HG03196 (cell line): ENCODE measurements at regions not wholly inside any gene's neighbourhood (a gene's known extent, or its start where the extent isn't known, plus 50 kb on each side); places are given as distances from the start of the nearest gene placed in this dataset.
"Not testable (repeated sequence)": the region's sequence is repeated elsewhere in the genome, so short reads cannot be mapped to it uniquely, and the experiment has no call there.

Experiments
- ATAC-seq: cut with Tn5 transposase; IDR thresholded peaks from one replicate; pipeline ENCODE4 v1.9.1; 2021; ENCODE audit not compliant: unreplicated experiment

- ATAC-seq: no peak
Measured at GRCh38 chr6:95848717-95849116, 167.1 kb upstream of the FUT9 start.

DNA sequence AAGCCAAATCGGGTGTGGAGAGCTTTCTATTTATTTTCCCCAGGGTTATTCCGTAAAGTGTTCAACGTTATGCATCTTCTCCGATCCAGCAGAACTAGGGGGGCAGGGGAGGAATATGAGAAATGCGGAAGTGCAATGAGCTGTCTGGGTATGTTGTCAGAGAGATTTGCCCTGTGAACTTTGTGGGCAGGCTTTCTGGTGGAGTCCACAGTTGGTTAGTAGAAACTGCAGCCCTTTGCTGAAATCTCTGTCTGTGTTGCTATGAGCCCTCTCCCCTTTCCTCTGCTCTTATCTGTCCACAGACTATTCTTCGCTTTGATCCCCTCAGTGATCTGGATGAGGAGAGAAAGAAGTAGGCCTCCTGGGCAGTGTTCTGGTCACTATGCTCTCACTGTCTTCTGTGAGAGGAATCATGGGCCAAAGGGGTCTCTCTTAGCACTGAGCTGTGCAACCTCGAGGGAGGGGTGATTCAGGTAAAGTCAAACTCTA, 158.9 kb upstream of the FUT9 start:
- no peak for ATAC-seq

DNA sequence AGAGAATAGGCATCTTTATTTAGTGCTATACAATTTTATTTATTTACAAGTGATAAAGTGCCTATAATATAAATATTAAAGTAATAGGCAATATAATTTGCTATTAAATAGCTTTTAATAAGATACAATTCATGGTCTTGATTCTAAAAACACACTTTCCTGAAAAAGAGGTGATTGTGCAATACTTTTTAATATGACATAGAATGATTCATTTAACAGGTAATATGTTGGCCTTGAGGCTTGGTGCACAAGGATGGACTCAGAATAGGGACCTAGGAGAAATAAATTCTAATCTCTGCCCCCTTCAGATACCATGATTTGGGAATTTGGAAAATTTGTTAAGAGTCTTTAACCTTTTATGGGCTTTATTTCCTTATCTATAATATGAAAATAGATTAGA, 149.9 kb upstream of the FUT9 start:
- ATAC-seq: no peak

DNA sequence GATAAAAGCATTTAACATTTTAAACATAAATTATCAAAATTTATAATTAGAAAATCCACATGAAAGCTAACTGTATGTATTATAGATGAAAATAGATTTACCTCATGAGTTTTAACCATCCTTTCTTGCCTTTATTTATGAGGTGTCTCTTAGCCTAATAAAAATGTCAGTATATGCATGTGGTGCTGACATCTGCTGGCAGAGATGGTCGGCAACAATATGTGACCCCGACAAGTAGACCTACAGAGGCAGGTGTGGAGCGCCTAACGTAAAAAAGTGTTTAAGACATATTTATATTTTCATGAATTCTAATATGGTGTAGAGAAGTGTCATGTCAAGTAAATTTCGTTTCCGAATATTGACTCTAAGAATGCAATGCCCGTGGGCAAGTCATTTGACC, 149.0 kb upstream of the FUT9 start:
- ATAC-seq: no peak

- no peak for ATAC-seq
Measured at GRCh38 chr6:95867205-95867604, 148.6 kb upstream of the FUT9 start.

- ATAC-seq: no peak
Measured at GRCh38 chr6:95877480-95877879, 138.3 kb upstream of the FUT9 start.

- no peak for ATAC-seq
Measured at GRCh38 chr6:95879856-95880255, 135.9 kb upstream of the FUT9 start.

DNA sequence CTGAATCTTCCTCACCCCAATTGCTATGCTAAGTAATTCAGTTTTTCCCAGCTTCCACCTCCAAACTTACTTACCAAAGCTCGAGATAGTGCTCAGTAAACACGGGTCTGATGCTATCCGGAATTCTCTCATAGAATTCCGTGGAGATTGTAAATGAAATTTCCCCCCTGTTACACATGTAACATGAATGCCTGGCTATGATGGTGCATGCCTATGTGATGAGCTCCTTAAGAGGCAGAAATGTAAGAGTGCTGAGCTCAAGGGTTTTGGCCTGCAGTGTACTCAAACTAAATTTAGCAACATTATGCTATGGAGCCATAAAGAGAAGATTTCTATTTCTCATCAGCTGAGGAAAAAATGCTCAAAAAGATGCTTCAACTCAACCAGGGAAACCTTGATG, 133.4 kb upstream of the FUT9 start:
- no peak for ATAC-seq

GRCh38 chr6:95888711-95889110, 127.1 kb upstream of the FUT9 start:
- not testable (repeated sequence) for ATAC-seq

GRCh38 chr6:95905132-95905531, 110.6 kb upstream of the FUT9 start:
- ATAC-seq: no peak

DNA sequence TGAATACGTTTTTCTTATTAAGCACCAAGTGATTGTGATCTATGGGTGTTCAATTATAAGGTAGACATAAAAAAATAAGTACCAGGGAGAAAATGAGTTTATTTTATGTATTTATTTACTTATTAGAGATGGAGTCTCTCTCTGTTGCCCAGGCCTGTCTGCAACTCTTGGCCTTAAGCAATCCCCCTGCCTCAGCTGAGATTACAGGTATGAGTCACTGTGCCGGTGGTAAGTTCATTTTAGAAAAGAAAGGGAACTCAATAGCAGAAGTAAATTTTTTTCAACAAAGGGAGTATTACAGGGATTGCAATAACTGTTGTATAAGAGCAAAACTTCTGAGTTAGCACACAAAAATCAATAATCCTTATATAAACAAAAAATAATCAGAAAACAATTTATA, 98.7 kb upstream of the FUT9 start:
- ATAC-seq: no peak

- peak; percentile 58 for ATAC-seq
Measured at GRCh38 chr6:95923518-95923917, 92.3 kb upstream of the FUT9 start.

- no peak for ATAC-seq
Measured at GRCh38 chr6:95935736-95936135, 80.0 kb upstream of the FUT9 start.

GRCh38 chr6:95946906-95947305, 68.9 kb upstream of the FUT9 start:
- ATAC-seq: no peak

GRCh38 chr6:95948324-95948723, 67.5 kb upstream of the FUT9 start:
- ATAC-seq: no peak

DNA sequence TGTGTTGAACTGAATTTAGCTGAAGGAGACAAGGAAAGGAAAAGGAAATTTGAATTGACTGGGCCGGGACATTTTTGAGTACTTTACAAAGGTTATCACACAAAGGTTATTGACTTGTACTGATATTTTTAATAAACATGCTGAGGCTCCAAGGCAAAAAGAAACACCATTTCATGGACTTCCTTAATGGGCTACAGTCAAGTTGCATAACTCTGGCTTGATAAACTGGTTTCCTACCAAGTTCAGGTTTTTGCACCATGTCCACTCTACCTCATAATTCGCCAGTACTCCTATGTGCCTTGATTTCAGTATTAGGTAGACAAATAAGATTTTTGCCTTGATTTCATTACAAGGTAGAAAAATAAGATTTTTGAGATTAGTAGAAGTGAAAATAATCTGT, 65.8 kb upstream of the FUT9 start:
- ATAC-seq: no peak

DNA sequence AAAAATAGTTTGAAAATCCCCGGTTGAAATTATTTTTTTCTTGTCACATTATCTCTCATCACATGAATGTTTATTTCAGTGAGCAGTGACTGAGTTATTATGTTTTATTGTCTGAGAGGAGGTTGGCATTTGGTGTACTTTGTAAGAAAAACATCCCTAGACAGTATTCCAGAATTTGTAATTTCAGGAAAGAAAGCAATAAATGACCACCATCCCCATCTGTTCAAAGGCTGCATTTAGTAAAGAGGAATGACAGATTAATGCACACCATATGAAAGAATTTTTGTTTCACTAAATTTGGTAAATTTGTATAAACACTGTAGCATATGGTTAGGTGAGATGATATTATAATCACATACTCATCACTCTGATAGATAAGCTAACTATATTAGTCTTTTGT, 57.1 kb upstream of the FUT9 start:
- ATAC-seq: no peak

DNA sequence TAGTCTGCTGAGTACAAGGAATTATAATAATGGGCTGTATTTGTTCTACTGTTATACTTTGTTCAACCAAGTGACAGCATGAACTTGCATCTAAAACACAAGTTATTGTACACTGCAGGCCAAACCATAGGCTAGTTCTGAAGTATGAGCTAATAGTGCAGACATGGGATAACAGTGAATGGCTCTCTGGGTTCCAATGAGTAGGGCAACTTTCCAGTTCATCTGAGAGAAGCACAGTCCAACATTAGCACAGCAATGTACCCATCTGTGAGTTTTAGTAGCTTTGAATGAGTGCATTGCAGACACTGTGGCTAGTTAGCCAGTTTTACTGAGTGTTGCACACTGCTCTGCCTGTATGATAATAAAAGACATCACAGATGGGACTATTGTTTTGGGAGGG, 56.5 kb upstream of the FUT9 start:
- ATAC-seq: no peak
